ENCODE measurements at regions not wholly inside any gene's neighbourhood (a gene's known extent, or its start where the extent isn't known, plus 50 kb on each side); places are given as distances from the start of the nearest gene placed in this dataset.
A peak's percentile ranks its signal among the peaks of the same experiment; 100 is the strongest.

DNA sequence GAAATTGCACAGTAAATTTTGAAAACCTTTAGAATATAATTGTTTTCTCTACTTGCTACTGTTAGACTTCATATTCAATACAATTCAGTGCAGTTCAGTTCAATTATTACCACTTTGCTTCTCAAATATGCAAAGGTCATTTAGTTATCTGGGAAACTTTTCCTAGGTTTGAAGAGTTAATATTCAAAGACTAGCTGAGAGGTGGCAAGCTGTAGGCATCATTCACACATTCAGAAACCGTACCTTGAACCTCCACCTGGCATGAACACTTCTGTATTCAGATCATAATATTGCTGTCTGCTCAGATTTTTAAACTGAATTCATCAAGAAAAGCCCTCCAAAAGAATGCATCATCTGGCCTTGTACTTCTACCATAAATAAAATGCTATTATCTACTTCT lies 162.1 kb upstream of the PCSK5 start:
- TF ChIP-seq, protein P1, sequence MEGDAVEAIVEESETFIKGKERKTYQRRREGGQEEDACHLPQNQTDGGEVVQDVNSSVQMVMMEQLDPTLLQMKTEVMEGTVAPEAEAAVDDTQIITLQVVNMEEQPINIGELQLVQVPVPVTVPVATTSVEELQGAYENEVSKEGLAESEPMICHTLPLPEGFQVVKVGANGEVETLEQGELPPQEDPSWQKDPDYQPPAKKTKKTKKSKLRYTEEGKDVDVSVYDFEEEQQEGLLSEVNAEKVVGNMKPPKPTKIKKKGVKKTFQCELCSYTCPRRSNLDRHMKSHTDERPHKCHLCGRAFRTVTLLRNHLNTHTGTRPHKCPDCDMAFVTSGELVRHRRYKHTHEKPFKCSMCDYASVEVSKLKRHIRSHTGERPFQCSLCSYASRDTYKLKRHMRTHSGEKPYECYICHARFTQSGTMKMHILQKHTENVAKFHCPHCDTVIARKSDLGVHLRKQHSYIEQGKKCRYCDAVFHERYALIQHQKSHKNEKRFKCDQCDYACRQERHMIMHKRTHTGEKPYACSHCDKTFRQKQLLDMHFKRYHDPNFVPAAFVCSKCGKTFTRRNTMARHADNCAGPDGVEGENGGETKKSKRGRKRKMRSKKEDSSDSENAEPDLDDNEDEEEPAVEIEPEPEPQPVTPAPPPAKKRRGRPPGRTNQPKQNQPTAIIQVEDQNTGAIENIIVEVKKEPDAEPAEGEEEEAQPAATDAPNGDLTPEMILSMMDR (IDR thresholded peaks at IDR 0.05; ENCODE audit: unreplicated experiment), result no peak
- no peak for DNase-seq (ENCODE audit: low spot score)
- Mint-ChIP-seq H3K9me3 (ENCODE audit: unreplicated experiment) (no peaks in the 10 kb centered on the region), H3K27ac (ENCODE audit: unreplicated experiment) (no peak overlapping the region), H3K27me3 (ENCODE audit: unreplicated experiment) (no peaks in the 10 kb centered on the region), H3K4me1 (ENCODE audit: unreplicated experiment) (no peaks in the 10 kb centered on the region), H3K36me3 (ENCODE audit: low read depth, unreplicated experiment) (no peaks in the 10 kb centered on the region), H3K4me3 (ENCODE audit: unreplicated experiment) (no peak overlapping the region)

DNA sequence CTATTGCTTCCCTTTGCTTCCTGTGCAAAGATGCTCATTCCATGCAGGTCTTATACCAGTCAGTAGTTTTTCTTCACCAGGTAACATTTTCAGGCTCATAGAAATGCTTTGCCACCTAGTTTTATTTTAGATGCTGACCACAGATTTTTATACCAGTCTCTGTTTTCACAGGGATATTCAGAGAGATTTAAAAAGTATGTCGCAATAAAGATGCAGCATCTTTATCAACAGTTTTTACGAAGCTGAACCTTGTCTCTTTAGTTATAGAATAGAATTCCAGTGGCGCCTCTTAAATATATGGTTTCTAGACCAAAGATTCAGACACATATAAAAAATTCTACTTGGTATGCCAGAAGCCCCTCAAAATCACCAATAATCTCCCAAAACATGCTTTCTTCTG lies 155.7 kb upstream of the PCSK5 start:
- H3K27me3 Mint-ChIP-seq (ENCODE audit: unreplicated experiment), result no peaks in the 10 kb centered on the region
- H3K27ac Mint-ChIP-seq (ENCODE audit: unreplicated experiment), result no peak overlapping the region
- H3K4me3 Mint-ChIP-seq (ENCODE audit: unreplicated experiment), result no peak overlapping the region
- no peaks in the 10 kb centered on the region for H3K4me1 Mint-ChIP-seq (ENCODE audit: unreplicated experiment)
- TF ChIP-seq, protein P1 (IDR thresholded peaks at IDR 0.05; ENCODE audit: unreplicated experiment), result no peak
- H3K36me3 Mint-ChIP-seq (ENCODE audit: low read depth, unreplicated experiment), result no peaks in the 10 kb centered on the region
- no peak for DNase-seq (ENCODE audit: low spot score)
- no peaks in the 10 kb centered on the region for H3K9me3 Mint-ChIP-seq (ENCODE audit: unreplicated experiment)

DNA sequence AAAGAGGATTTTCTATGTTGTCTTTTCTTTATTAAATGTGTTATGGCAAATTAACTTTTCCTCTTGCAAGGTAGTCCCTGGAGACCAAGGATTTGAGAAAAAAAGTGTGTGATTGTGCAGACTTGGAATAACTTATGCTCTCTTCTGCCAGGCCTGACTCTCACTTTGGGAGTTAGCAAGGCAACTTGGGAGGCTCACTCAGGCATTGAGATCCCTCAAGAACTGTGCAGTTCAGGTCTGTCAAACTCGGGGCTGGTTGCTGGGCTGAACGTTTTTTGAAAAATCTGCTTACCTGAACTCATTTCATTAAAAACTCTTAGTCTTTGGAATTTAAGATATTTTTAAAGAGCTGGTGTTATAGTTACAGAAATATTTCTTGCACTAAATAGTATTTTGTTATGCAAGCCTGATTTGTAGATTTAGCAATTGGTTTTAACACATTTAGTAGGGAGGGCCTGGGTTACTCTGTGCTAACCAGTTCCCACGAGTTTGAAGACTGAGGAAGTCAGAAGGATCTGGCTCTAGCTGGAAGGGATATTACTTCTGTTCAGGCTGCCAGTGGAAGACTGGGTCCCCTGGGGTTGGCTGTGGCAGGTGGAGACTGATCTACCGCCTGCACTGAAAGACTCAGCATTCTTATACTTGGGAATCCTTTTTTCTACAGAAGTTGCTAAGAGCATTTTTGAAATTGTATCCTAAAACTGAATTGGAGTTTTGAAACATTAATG lies 150.4 kb upstream of the PCSK5 start:
- Mint-ChIP-seq H3K36me3 (ENCODE audit: low read depth, unreplicated experiment) (no peaks in the 10 kb centered on the region), H3K27ac (ENCODE audit: unreplicated experiment) (no peak overlapping the region), H3K27me3 (ENCODE audit: unreplicated experiment) (no peaks in the 10 kb centered on the region), H3K9me3 (ENCODE audit: unreplicated experiment) (no peaks in the 10 kb centered on the region), H3K4me1 (ENCODE audit: unreplicated experiment) (peaks cover 4% of the 10 kb centered on the region), H3K4me3 (ENCODE audit: unreplicated experiment) (no peak overlapping the region)
- TF ChIP-seq, protein P1 (IDR thresholded peaks at IDR 0.05; ENCODE audit: unreplicated experiment), result no peak
- no peak for DNase-seq (ENCODE audit: low spot score)

DNA sequence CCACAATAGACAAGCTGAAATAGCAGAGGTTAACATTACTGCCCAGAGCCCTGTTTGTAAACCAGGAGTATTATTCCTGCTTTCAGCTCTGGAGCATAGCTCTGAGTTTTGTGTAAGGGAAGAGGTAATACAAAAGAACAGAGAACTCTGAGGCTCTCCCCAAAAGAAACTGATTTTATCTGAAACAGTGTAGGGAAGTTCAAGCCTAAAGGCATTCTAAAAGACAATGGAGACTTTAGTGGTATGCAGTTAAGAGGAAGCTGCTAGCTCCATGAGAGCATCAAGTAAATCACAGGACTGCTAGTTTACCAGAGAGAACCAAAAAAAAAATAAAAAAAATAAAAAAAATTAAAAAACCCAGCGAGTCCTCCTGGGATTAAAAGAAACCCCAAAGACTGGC lies 146.6 kb upstream of the PCSK5 start:
- Mint-ChIP-seq H3K9me3 (ENCODE audit: unreplicated experiment) (no peaks in the 10 kb centered on the region), H3K27ac (ENCODE audit: unreplicated experiment) (peak overlapping the region; percentile 52), H3K36me3 (ENCODE audit: low read depth, unreplicated experiment) (no peaks in the 10 kb centered on the region), H3K4me3 (ENCODE audit: unreplicated experiment) (no peak overlapping the region), H3K27me3 (ENCODE audit: unreplicated experiment) (no peaks in the 10 kb centered on the region), H3K4me1 (ENCODE audit: unreplicated experiment) (peaks cover 4% of the 10 kb centered on the region)
- DNase-seq (ENCODE audit: low spot score), result no peak
- TF ChIP-seq, protein P1 (IDR thresholded peaks at IDR 0.05; ENCODE audit: unreplicated experiment), result no peak

DNA sequence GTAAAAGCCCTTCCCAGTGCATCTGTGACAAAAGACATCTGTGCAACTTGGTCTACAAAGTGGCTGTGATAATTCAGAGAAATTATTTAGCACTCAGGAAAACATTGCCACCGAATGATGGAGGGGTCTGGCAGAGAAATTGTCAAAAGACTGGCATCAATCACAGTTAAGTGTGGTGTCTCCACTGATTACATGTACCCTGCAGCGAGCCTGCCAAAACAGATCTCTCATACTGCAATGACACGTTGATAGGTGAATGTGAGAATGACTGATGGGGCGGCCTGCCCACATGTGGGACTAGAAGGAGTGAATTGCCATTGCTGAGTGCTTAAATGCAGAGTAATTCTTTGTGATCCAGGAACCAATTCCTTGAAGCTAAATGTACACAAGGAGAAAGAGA lies 136.4 kb upstream of the PCSK5 start:
- no peaks in the 10 kb centered on the region for H3K4me1 Mint-ChIP-seq (ENCODE audit: unreplicated experiment)
- no peak overlapping the region for H3K4me3 Mint-ChIP-seq (ENCODE audit: unreplicated experiment)
- TF ChIP-seq, protein P1 (IDR thresholded peaks at IDR 0.05; ENCODE audit: unreplicated experiment), result no peak
- no peaks in the 10 kb centered on the region for H3K9me3 Mint-ChIP-seq (ENCODE audit: unreplicated experiment)
- DNase-seq (ENCODE audit: low spot score), result no peak
- no peaks in the 10 kb centered on the region for H3K36me3 Mint-ChIP-seq (ENCODE audit: low read depth, unreplicated experiment)
- no peaks in the 10 kb centered on the region for H3K27me3 Mint-ChIP-seq (ENCODE audit: unreplicated experiment)
- no peak overlapping the region for H3K27ac Mint-ChIP-seq (ENCODE audit: unreplicated experiment)

Measured in endothelial cell (in vitro differentiated cells).